ENCODE measurements at regions not wholly inside any gene's neighbourhood (a gene's known extent, or its start where the extent isn't known, plus 50 kb on each side); places are given as distances from the start of the nearest gene placed in this dataset.

DNA sequence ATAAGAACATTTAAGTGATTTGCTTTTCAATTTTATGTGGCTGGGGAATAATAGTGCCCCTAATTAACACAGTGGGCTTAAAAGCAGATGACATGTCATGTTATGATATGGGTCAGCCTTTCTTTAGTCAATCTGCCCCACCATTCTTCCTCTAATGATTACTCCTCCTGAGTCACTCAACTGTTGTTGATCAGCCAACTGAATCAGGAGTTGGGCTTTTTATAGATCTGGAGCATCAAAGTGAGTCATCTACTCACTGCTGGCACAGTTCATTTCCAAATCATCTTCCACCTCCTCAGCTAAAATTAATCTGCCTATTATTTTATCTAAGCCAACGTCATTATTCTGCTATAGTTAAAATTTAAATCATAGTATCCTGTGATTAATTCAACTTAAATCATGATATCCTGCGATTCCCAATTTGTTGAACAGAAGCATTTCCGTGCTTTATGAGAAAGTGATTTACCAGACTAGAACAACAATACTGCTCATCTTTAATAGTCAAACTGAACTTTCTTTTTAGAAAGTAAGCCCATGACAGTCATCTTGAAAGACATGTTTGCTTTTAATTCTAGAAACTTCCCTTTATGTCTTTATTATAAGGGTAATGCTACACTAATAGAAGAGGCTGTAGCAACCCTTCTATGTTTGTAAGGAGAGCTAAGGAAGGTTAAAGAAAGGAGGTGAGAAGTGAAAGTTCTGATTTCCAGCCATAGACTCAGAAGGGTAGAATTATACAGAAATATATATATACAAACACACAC lies 551.4 kb downstream of the TBC1D4 start:
- no peak for DNase-seq

DNA sequence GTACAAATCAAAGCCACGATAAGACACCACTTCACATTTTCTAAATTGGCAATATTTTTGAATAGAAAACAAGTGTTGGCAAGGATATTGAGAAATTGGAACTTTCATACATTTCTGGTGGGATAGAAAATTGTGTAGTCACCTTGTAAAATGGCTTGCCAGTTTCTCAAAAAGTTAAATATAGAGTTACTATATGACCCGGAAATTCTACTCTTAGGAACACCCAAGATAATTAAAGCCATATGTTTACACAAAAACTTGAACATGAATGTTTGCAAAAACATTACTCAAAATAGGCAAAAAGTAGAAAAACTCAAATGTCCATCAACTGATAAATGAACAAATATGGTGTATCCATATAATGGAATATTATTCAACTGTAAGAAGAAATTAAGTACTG lies 552.5 kb downstream of the TBC1D4 start:
- no peak for DNase-seq

DNA sequence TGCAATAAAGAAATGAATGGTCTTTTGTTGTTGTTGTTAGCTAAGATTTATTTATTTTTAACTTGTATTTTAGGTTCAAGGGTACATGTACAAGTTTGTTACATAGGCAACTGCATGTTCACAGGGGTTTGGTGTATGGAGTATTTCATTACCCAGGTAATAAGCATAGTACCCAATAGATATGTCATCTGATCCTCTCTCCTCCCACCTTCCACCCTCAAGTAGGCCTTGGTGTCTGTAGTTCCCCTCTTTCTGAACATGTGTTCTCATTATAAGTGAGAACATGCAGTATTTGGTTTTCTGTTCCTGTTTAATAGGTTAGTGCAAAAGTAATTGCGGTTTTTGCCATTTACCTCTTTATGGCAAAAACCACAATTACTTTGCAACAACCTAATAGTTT lies 554.1 kb downstream of the TBC1D4 start:
- no peak for DNase-seq

DNA sequence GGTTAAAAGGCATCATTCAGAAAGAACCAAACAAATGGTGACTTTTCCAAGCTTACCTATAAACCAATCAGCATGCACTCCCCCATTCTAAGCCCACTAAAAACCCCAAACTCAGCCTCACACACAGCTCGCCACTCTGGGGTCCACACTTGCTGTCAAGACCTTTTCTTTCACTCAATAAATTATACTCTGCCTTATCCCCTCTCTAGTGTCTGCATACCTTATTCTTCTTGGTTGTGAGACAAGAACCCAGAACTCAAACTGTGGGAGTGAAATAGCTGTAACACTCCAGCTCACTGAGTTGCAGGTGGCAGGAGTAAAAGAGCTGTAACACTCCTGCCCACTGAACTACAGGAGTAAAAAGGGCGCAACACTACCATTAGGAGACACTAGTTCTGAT lies 559.0 kb downstream of the TBC1D4 start:
- DNase-seq, result no peak

DNA sequence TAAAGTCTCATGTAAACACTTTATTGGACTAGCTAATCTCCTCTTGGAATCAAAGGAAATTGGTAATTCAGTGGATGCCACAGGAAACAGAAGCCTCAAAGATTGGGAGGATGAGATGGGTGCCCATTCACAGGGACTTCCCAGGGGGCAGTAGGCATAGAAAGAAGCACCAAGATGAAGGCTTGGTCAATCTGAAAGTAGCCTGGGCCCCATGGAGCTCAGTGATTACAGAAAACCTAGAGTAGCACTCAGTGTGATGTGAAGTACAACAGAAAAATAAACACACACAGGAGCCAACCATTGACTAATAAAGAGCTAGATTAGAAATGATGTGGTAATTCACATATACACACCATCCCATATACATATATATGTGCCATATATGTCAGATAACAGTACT lies 560.6 kb downstream of the TBC1D4 start:
- no peak for DNase-seq

DNA sequence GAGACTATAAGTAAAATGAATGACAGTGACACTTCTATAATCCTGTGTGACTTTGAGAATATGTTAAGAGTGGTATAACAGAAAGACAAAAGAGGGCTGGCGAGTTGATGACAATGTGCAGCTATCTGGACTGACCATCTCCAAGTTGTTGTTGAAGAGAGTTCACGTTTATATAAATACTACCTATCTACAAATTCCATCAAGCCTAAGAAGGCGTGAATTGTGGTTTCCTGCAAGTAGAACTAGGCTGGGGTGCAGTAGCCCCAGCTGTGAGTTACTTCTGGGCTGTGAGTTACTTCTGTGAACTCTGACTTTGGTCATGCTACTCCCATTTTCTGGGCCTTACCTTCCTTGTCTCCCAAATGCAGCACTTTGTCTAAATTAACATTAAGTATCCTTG lies 561.0 kb downstream of the TBC1D4 start:
- DNase-seq, result no peak

DNA sequence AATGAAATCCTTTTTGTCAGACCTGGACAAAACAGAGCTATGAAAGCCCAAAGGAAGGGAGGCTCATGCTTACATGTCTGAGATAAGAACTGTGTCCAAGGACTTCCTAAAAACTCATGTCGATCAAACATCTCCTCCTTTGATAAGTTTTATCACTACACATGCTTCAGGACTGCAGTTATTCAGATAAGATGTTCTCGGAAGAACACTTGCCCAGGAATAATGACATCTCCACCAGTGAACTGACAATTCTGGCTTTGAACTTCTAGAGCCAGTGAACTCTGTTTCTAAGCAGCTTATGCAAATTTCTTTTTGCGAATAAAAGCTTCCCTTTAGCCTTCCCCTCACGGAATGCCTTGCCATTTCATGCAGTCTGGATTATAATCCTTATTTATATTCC lies 561.6 kb downstream of the TBC1D4 start:
- no peak for DNase-seq

DNA sequence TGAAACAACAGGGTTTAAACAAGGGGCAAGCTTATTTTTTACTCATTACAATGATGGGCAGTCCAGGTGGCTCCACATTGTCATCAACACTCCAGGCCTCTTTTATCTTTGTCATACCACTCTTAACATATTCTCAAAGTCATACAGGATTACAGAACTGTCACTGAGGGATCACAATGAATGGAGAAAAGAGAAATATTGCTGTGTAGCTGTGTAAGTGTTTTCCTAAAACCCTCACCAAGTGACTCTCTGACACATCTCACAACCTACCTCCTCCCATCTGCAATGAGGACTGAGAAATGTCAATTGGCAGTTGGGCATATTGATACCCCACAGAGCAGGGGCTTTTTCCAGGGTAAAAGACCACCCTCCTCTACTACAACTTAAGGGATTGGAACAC lies 562.1 kb downstream of the TBC1D4 start:
- no peak for DNase-seq

DNA sequence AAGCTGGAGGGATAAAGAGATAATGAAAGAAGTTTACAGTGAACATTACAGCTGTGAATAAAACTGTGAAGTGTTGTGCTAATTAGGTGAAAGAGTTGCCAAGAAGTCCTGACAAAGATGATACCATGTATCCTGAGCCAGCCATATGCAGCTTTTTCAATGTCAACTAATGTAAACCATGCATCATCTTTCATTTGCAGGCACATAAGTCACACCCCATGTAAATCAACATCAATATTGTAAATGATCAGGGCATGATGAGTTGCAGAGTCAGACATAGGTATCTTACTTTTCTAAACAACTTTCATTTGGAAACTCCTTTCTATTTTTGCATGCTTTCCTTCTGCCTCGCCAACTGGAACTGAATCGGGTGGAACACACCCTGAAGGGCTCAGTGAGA lies 569.1 kb downstream of the TBC1D4 start:
- no peak for DNase-seq

DNA sequence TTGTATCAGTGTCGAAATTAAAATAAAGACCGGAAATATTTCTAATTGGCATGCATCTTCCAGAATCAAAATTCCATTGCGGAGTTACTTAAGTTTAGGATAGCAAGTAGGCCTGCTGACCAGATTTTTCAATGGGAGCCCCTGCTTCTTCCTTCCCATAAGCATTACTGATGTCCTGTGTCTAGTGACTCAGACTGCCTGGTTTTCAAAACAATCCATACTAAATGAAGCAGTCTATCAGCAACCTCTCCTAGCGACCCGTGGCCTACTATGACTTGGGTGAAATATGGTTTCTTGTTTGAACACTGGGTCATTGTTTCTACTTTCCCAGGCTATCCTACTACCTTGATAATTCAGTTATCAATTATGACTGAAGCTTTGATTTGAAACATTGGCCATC lies 571.6 kb downstream of the TBC1D4 start:
- DNase-seq, result no peak

DNA sequence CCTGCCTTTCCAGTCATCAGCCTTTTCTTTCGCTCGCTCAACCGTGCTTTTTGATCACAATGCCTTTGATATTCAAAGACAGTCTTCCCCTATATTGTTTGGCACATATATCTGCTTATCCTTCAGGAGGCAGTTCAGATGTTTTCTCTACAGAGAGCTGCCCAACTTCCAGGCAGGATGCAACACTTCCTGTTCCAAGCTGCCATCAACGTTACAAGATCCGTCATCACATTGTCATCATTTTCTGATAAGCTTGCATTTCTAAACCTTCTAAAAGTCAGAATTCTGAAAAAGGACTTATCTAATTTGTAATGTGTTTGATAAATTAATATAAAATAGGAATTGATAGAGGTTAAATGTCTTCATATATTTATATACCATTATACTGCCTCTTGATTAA lies 574.2 kb downstream of the TBC1D4 start:
- no peak for DNase-seq

DNA sequence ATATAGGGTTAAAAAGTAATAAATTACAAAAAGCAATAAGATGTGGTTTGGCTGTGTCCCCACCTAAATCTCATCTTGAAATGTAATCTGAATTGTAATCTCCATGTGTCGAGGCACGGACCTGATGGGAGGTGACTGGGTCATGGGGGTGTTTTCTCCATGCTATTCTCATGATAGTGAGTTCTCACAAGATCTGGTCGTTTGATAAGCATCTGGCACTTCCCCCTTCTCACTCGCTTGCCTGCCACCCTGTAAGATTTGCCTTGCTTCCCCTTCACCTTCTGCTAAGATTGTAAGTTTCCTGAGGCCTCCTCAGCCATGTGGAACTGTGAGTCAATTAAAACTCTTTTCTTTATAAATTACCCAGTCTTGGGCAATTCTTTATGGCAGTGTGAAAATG lies 577.4 kb downstream of the TBC1D4 start:
- DNase-seq, result no peak

DNA sequence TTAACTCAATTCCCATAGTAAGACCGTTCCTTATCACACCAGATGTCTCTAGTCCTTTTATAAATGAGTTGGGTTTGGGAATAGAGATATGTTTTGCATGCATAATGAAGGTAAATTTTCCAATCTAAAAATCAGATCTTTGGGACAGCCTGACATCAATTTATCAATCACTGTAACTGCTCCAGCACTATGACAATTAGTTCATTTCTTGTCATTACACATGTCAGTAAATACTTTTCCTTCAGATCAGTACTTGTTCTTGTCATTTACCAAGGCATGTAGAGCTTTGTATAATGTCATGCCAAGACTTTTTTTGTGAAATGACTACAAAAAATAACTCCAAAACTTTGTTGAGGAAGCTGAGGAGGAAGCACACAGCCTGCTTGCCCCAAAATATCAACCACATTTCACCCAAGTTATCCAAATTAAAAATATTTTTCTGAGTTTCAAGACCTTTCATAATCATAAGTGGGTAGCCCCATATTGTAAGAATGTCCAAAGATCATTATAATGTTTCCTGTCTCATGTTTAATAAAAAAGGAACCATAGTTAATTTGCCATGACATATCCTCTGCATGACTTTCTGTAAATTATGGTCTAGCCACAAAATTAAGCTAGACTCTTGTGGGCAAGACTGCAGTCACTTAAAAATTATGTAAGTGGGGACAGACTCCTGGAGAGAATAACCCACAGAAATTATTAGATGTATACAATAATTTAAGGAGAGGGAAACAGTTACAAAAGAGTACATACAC lies 586.8 kb downstream of the TBC1D4 start:
- DNase-seq, result no peak

DNA sequence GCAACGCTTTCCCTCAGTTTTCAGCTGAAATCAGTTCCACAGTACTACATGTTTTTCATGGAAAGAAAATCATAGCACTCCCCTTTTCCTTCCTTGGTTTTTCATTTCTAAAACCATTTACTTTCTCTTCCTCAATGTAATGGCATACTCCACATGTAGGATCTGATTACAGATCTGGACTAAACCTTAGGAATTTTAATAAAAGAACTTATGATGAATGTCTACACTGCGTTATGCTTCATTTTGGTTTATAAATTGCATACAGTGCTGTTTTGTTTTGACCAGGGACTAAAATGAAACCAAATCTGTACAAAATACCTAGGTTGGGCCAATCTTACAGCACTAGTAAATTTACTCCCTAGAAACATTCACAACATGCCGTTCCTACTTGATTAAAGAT lies 589.9 kb downstream of the TBC1D4 start:
- no peak for DNase-seq

DNA sequence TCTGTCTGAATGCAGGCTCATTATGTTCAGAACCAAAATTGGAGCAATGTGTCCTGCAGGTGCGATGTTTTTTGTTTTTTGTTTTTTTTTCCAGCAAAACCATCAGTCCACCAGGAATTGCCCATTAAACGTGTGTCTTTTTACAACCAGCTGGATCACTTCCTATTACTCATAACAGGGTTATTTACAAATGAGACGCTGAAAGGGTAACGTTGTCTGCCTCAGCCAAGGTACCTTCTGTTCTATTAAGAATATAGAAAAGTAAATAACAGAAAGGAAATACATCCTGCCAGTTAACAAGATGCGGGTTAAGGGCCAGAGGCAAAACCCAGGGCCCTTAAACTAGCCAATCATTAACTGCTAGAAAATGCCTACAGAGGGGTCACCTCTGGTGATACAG lies 590.4 kb downstream of the TBC1D4 start:
- DNase-seq, result no peak

DNA sequence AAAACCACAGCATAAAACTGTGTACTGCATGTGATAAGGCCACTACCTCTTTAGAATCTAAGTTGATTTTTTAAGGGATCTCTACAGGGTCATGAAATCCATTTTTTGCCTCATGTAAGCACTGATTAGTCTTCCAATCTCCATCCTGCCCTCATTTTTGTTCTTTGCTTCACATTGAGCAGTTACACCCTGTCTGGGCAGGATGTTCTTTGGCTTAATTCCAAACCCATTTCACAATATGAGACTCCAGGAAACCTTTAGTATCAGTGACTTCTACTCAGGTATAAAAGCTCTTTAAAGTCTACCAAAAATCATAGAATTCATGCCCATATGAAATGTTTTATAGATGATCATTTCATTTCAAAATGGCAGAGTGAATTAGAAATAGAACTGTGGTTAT lies 592.6 kb downstream of the TBC1D4 start:
- DNase-seq, result no peak

DNA sequence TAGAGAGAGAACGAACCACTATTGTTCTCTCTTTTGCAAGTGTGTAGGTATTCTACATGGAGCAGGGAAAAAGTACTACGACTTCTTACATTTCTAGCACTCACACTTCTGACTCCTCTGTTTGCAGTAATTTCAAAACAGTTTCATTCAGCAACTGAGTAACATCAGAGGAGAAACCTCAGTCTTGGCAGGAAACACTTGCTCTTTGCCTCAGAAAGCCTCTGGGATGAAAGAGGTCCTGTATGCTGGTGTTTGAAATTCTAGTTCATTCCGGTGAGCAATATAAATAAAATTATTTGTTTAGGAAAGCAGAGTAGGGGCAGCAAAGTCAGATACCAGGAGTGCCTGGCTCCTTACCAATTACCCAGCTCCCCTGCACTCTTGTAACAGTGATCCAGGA lies 595.5 kb downstream of the TBC1D4 start:
- no peak for DNase-seq

DNA sequence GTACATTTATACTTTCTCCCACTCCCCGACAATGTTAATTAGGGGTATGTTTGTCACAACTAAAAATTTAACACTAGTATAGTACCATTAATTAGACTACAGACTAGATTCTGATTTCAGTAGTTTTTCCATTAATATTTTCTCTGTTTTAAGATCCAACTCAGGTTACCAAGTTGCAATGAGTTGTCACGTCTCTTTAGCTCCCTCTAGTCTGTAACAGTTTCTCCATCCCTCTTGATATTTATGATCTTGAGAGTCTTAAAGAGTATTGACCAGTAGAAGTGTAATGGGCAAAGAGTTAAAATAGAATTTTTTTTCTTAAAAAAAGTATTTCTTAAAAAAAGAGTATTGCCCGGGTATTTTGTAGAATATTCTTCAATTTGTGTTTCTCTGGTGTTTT lies 598.1 kb downstream of the TBC1D4 start:
- DNase-seq, result no peak

DNA sequence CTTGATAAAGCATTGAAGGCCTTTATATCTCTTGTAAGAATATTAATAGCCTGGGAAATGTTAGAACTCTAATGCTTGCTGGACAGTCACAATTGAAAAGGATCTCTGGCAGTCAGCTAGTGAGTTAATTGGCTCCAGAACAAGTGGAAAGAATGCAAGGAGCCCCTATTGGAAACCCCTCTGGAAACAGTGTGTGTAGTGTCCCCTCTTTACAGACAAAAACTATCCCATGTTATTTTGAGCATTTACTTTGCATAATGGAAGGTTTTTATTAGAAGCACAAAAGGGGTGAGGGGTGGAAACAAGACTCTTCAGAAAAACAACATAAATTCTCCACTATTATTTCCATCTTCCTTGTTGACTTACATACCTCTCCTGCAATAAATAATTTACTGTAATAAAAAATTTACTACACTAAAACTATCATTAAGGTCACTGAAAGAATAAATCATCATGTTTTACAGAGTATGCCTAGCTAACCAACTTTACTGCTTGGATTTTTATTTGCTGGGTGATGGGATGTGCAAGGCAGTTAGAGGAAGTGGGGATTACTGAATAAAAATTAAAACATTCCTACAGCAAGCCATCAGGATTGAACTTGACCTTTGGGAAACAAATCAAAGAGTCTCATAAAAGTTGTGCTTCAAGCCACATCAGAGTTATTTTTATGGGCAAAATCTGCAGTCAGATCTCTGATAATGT lies 610.4 kb downstream of the TBC1D4 start:
- DNase-seq, result no peak

DNA sequence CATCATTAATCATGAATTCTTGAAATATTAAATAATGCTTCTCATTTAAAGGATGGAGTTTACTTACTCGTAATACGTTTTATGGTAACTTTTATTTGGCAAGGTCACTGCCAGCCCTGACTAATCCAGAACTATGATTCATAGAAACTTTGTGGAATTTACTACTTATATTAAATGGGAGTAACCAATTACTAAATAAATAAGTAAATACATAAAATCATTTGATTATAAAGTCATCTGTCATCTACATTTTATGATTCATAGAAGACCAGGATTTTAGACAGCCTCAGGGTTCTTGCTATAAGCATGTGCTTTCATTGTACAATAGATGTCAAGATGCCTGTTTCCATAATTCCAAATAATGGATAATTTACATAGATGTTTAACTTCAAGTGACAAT lies 611.1 kb downstream of the TBC1D4 start:
- no peak for DNase-seq

DNA sequence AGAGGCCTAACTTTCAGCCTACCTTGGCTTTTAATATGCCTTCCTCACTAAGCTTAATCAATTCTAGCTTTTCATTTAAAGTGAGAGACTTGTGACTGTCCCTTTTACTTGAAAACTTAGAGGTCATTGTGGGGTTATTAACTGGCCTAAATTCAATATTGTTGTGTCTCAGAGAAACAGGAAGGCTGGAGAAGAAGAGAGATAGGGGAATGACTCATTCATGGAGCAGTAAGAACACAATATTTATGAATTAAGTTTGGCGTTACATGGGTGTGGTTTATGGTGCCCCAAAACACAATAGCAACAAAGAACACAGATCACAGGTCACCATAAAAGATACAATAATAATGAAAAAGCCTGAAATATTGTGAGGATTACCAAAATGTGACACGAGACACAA lies 612.1 kb downstream of the TBC1D4 start:
- no peak for DNase-seq

DNA sequence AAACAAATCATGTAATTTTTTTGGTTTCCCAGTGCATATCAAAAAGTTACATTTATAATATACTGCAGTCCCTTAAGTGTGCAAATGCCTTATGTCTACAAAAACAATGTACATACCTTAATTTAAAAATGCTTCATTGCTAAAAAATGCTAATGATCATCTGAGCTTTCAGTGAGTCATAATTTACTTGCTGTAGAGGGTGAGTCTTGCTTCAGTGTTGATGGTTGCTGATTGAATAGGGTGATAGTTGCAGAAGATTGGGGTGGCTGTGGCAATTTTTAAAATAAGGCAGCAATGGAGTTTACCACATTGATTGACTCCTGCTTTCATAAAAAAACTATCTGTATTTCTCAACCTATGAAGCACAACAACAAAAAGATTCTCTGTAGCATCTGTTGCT lies 613.9 kb downstream of the TBC1D4 start:
- no peak for DNase-seq

DNA sequence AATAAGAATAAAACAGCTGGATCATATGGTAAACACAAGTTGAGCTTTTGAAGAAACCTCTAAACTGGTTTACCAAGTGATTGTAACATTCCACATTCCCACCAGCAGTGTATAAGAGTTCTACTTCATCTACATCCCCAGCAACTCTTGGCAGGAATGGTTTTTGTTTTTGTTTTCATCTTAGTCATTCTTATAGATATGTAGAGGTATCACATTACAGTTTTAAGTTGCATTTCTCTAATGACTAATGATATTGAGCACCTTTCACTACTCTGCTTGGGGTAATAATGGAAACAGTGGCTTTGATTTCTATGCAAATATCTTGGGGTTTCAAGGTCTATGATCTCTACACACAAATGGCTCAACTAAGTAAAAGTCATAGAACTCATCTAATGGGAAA lies 614.5 kb downstream of the TBC1D4 start:
- no peak for DNase-seq

DNA sequence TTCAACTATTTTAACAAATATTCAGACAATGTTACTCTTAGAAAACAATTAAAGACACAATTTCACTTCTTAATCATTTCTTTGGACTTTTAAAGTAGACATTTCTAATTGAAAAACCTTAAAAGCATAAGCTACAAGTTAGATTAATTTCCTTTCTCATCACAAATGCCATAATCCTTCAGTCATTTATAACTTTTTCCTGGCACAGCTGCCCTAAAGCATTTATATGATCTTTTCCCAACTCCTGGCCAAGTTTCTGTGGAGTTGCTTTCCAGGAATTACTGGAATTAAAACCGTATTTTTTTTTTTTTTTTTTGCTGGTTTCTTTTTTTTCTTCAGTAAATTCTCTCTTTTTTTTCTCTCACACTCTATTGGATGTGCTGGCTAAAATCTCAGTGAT lies 615.9 kb downstream of the TBC1D4 start:
- DNase-seq, result no peak

Data from activated CD4-positive, alpha-beta T cell treated with anti-CD3 and anti-CD28 coated beads for 1 hour (primary cell).